Neutrophil (primary cell): ENCODE measurements at regions not wholly inside any gene's neighbourhood (a gene's known extent, or its start where the extent isn't known, plus 50 kb on each side); places are given as distances from the start of the nearest gene placed in this dataset.

Source experiments
- H3K27ac ChIP-seq: fragments of 200-600 bp; sonication (generic); 2 replicates; pipeline ENCODE4 v1.5.1; 2016; ENCODE audit warnings: mild to moderate bottlenecking, moderate library complexity
- H3K27me3 ChIP-seq: fragments of 200-600 bp; sonication (generic); 2 replicates; pipeline ENCODE4 v1.6.0; 2016; ENCODE audit warnings: mild to moderate bottlenecking
- H3K36me3 ChIP-seq: fragments of 200-600 bp; sonication (generic); 2 replicates; pipeline ENCODE4 v1.5.1; 2017
- H3K4me1 ChIP-seq, 2 experiments: fragments of 200-600 bp in 1 of 2; sonication (generic) in 1 of 2; 1 replicate in 1 of 2; 2 replicates in 1 of 2; pipeline versions ENCODE4 v1.5.1 to v1.6.1; 2013 to 2016; ENCODE audit warnings: low read depth in 1 of 2, low read length in 1 of 2, mild to moderate bottlenecking in 1 of 2, moderate library complexity in 1 of 2; ENCODE audit not compliant: control insufficient read depth in 1 of 2, insufficient read depth in 1 of 2
- H3K4me3 ChIP-seq, 2 experiments: fragments of 200-600 bp in 1 of 2; sonication (generic) in 1 of 2; 1 replicate in 1 of 2; 2 replicates in 1 of 2; pipeline ENCODE4 v1.5.1; 2013 to 2016; ENCODE audit warnings: low read depth in 1 of 2, low read length in 1 of 2, mild to moderate bottlenecking in 1 of 2, moderate library complexity in 1 of 2
- H3K9me3 ChIP-seq: fragments of 200-600 bp; sonication (generic); 2 replicates; pipeline ENCODE4 v1.5.1; 2016
- CTCF ChIP-seq: fragments of 200-600 bp; sonication (generic); IDR thresholded peaks from 2 replicates; pipeline ENCODE4 v1.5.1; 2016; ENCODE audit warnings: antibody characterized with exemption

DNA sequence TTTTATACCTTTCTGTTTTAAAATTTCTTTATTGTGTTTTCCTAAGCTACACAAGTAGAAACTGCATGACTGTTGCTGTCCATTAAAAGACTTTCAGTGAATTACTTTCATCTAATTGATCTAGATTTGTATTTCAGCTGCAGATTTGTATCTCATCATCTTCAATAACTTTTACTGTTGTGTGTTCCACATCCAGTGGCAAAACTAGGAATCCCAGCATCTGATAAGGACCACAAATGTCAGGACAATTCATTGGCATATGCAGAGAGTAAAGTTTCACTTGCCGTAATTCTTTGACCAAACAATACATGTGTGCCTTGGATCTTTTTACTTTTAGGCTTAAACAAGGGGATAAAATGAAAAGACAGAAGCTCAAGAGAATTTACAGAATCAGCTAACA is 112.6 kb downstream of the FBXO8 start:
- Histone ChIP-seq H3K4me1 (no peaks in the 10 kb centered on the region), H3K4me3 (no peak overlapping the region), H3K36me3 (no peaks in the 10 kb centered on the region), H3K9me3 (no peaks in the 10 kb centered on the region), H3K27me3 (peaks cover 15% of the 10 kb centered on the region), H3K27ac (no peak overlapping the region)
- no peak for TF ChIP-seq CTCF

- H3K9me3 ChIP-seq: no peaks in the 10 kb centered on the region
- H3K27me3 ChIP-seq: peaks cover 15% of the 10 kb centered on the region
- H3K4me1 ChIP-seq: no peaks in the 10 kb centered on the region
- no peak for TF ChIP-seq CTCF
- H3K36me3 ChIP-seq: no peaks in the 10 kb centered on the region
- H3K4me3 ChIP-seq: no peak overlapping the region
- H3K27ac ChIP-seq: no peak overlapping the region
These were observed 113.4 kb downstream of the FBXO8 start for GRCh38 chr4:174170091-174170490.

DNA sequence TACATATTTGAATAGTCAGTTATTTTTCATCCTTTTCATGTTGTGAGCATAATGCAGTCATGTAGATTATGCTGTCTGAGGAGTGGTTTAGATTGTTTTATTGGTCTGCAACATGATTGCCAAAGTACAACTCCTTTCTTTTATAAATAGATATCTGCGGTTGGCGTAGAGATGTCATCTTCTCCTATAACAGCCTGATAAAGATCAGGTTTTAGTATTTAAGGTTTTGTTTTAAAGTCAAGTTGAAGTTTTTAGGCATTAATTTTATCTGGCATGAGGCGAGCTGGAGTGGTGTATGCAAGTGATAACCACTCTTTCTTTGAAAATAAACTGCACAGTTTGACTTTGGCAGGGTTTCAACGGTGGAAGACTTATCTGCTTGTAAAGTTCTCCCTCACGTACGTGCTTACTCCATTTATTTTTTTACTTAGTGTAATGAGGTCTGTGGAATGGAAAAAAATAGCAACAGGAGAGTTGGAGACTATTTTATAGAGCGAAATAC is 126.3 kb downstream of the FBXO8 start:
- H3K9me3 ChIP-seq: no peaks in the 10 kb centered on the region
- TF ChIP-seq CTCF: no peak

GRCh38 chr4:174156239-174156826 is 127.1 kb downstream of the FBXO8 start:
- Histone ChIP-seq H3K4me1 (no peaks in the 10 kb centered on the region), H3K4me3 (no peak overlapping the region), H3K27me3 (peaks cover 58% of the 10 kb centered on the region), H3K9me3 (no peaks in the 10 kb centered on the region), H3K27ac (no peak overlapping the region), H3K36me3 (no peaks in the 10 kb centered on the region)
- TF ChIP-seq CTCF: no peak

More for the DNA sequence above, 126.3 kb downstream of the FBXO8 start:
- Histone ChIP-seq H3K27me3 (peaks cover 53% of the 10 kb centered on the region), H3K27ac (no peak overlapping the region), H3K36me3 (no peaks in the 10 kb centered on the region), H3K4me3 (no peak overlapping the region), H3K4me1 (no peaks in the 10 kb centered on the region)

DNA sequence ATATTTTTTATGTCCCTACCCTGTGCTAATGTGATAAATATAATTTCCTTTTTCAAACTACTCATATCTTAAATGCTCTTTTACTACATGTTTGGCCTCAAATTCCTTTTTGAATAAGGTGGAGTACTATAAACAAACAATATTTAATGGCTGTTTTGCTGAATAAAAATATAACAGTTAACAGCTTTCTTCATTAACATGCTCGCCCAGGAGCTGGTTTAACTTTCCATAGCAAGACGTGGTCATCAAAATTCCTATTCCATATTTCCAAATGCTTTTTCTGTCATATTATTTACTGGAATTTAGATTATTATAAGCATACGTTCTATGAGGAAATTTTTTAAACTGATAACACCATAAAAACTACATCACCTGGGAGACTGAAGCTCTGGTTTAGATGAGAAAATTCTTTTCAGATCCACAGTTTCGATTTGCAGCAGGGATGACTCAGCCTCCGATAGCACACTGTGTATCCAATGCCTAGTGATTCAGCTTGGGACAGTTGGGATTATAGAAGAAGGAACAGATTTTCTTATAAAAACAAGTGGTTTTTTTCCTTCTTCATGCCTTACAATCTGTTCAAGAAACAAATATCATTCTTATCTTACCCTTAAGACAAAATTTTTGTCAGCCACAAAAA is 129.1 kb downstream of the FBXO8 start:
- Histone ChIP-seq H3K27me3 (peaks cover 63% of the 10 kb centered on the region), H3K27ac (no peak overlapping the region), H3K36me3 (no peaks in the 10 kb centered on the region), H3K4me1 (no peaks in the 10 kb centered on the region), H3K4me3 (no peak overlapping the region), H3K9me3 (no peaks in the 10 kb centered on the region)
- TF ChIP-seq CTCF: no peak
